IPS-18c (cell line): ENCODE measurements at regions not wholly inside any gene's neighbourhood (a gene's known extent, or its start where the extent isn't known, plus 50 kb on each side); places are given as distances from the start of the nearest gene placed in this dataset.

ENCODE experiments used
- H3K4me3 ChIP-seq: 2 replicates; pipeline ENCODE4 v1.7.0; 2013; ENCODE audit warnings: low read depth, mild to moderate bottlenecking, low read length, moderate library complexity; ENCODE audit not compliant: insufficient read depth
- H3K9me3 ChIP-seq: one replicate; pipeline ENCODE4 v1.6.1; 2013; ENCODE audit warnings: mild to moderate bottlenecking, low read length, moderate library complexity; ENCODE audit not compliant: control insufficient read depth, insufficient read depth

DNA sequence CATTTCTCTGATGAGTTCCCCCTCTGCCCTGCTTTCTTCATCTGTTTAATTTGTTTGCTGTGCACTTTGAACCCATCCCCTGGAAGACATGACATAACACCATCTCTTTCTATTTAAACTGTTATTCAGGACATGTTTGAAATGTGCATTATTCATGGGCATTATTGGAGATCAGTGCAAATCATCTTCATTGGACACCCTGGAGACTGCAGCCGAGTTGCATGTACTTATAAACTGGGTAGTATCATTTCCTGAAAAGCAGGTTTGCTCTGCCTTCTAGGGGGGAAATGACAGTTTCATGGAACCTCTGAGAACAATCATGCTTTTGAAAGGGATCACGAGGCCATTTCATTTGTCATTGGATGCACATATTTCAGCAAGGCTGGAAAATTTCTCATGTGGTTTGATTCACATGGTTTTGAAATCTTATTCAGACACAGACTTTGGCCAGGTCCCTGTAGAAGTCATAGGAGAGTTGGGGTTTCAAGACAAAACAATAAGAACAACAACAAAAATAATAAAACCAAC lies 462.8 kb upstream of the MEX3C start:
- Histone ChIP-seq H3K4me3 (no peak overlapping the region), H3K9me3 (no peaks in the 10 kb centered on the region)

DNA sequence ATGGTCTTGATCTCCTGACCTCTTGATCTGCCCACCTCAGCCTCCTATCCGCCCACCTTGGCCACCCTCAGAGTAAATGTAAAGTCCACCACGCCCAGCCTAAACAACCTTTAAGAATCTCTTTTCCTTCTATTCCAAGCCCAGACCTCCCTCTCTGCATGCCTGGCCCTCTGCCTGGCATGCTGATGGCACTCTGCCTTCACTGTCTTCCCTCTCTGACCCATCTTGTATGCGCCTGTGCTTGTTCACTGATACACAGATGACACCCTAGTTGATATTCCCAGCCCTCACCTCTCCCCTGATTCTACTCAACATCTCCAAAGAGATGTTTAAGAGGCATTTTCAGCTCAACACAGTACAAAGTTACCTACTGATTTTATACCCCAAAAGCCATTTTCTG lies 466.8 kb upstream of the MEX3C start:
- no peak overlapping the region for H3K4me3 ChIP-seq
- H3K9me3 ChIP-seq = no peaks in the 10 kb centered on the region

DNA sequence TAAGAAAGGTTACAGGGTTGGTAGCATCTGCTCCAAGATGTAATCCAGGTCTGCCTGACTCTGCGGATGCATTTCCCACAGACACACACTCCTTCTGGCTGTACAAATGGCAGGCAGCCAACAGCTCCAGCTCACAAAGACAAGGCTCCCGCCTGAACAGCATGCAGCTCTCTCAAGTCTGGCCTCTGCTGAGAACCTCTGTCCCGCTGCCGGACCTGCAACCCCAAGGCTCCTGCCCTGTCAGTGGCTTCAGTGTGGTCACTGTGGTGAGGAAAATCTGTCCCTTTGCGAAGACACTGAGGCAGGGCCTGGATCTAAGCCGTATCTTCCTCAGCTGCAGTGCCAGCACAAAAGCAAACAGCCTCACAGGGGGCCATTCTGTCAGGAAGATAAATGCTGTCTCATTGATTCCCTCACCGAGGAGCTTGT lies 469.3 kb upstream of the MEX3C start:
- H3K4me3 ChIP-seq = no peak overlapping the region
- no peaks in the 10 kb centered on the region for H3K9me3 ChIP-seq

DNA sequence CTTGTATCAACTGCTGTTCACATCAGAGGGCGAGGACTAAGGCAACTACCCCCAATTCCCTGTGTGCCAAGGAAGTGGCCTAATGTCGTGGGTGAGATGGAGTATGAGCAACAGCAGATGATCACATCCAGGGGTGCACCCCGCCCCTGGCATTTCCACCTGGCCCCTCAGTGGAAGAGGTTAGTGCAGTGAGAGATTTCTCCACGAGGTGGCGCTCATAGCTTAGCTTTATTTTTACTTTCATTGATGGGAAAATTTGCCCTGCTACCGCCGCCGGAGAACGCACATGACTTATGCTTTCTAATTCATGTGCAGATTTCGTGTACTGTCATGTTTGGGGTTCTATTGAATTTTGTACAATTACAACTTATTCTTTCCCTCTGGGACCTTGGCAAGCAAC lies 470.6 kb upstream of the MEX3C start:
- no peaks in the 10 kb centered on the region for H3K9me3 ChIP-seq
- no peak overlapping the region for H3K4me3 ChIP-seq

DNA sequence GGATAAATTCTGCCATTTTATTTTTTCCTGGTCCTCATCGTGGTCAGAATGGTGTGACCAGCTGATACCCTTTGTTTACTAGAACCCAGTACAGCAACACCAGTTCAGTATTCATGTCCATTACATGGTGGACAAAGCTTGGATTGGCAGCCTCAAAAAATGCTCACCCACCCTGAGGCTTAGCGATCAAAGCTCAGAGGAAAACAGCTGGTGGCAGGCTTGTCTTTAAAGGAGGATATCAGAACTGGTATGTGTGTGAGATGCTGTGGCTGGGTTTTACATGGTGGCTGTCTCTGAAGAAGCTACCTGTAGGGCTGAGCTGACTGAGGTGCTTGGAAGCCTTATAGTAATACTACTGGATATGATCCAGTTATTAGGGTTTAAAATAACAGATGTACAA lies 471.1 kb upstream of the MEX3C start:
- Histone ChIP-seq H3K9me3 (no peaks in the 10 kb centered on the region), H3K4me3 (no peak overlapping the region)

DNA sequence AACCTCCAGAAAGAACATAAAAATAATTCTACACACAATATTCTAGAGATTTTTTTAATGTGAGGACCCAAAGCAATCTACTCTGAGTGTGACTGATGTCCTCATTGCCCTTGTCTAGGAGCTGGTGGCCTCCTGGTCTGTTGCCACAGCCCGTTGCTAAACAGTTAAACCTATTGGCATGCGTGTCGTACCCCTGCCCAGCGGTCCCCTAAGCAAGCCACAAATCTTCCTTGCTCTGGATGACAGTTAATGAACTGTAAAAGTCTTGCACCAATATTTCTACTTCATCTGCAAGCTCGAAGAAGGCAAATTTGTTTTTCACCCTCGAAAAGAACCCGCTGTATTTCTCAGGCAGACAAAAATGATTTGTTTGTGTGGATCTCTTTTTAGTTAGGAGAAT lies 489.1 kb upstream of the MEX3C start:
- no peaks in the 10 kb centered on the region for H3K9me3 ChIP-seq
- no peak overlapping the region for H3K4me3 ChIP-seq

DNA sequence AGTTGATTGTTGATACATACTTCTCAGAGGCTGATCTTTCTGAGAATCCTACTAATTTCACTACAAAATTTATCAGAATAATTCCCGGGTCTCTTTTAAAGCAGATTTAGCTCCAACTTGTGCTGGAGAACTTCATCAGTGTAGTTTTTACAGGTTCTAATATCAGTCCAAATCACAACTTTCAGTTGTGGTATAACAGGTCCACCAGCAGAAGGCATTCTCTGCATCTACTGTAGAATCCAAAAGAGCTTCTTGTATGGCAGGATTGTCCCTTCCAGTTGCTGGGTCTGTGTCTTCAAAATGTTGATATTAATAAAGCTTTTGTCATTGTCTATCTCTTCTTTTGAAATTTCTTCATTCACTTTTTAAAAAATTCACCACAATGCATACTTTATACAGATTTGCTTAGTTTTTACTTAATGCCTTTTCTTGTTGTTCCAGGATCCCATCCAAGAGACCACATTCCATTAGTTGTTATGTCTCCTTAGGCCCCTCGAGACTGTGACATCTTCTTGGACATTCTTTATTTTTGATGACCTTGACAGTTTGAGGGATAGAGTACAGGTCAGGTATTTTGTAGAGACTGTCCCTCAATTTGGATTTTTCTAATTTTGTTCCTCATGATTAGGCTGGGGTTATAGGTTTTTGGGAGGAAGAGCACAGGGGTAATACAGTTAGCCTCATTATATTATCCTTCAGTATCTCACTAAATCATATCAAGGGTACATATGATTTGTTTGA lies 490.5 kb upstream of the MEX3C start:
- H3K4me3 ChIP-seq = no peak overlapping the region
- H3K9me3 ChIP-seq = no peaks in the 10 kb centered on the region

DNA sequence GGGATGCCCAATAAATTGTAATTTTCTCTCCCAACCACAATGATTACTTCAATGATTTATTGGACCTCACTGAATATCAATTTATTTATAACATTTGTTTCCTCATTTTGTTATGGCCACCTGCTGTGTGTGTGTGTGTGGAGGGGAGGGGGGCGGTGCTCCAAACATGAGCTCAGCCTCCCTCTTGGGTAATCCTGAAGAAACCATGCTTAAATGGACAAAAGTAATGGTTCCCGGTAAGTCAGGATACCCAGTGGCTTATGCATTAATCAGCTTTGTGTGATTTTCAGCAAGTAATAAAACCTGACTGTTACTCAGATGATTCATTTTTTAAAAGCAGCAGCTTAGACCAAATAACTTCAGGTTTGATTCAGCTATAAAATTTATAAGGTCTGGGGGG lies 495.1 kb upstream of the MEX3C start:
- Histone ChIP-seq H3K4me3 (no peak overlapping the region), H3K9me3 (no peaks in the 10 kb centered on the region)

DNA sequence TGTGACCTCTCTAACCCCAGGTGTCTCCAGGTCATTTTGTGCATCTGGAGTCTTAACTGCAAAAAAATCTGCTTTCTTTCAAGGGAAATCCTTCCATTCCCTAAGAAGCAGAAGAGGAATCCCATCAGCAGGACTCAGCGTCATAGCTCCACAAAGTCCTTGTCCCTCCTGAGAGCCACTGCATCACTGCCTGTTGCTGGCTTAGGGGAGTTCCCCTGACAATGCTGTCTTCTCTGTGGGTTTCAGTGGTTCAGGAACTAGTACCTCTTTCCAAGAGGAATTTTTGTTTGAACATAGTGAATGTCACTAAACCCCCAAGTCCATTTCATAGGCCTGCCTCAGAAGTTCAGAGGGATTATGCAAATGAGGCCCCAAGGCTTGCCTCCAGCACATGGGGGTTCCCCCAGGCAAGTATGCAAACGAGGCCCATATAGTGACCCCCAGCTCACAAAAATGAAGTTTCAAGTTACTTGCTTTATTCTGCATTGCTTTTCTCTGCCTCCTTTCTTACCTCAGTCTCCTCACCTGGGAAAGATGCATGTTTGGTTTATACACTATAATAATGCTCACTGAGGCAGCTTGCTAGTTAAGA lies 513.9 kb upstream of the MEX3C start:
- Histone ChIP-seq H3K9me3 (peaks cover 14% of the 10 kb centered on the region), H3K4me3 (no peak overlapping the region)

DNA sequence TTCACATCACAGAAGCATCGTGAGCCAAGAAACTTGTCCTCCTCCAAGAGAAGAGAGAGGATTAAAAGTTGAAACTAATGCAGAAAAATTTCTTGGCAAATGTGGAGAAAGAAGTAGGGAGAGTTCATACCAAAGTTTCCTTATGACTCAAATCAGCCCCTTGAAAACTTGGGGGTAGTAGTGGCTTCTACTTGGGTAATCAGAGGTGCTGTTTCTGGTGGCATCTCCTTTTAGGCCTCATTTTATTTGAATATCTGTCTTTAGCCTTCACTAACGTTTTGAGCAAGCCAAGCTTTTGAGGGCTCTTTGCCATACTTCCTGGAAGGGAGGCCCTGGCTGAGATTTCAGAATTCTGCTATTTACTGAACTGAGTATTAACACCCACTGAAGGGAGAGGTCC lies 515.3 kb upstream of the MEX3C start:
- Histone ChIP-seq H3K4me3 (no peak overlapping the region), H3K9me3 (peaks cover 9% of the 10 kb centered on the region)

DNA sequence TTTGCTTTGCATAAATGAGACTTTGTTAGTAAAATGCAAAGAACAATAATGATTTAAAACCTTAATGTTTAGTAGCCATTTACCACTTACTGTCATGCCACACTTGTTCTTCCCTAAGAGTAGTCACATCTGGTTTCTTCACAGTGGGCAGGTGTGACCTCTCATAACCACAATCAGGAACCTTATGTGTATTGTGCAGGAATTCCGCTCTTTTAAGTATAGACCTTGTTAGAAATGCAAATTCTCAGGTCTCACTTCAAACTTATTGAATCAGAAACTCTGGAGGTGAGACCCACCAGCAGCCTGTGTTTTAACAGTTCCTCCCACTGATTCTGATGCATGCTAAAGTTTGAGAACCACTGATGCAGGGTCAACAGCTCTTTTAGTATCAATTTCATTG lies 518.8 kb upstream of the MEX3C start:
- no peak overlapping the region for H3K4me3 ChIP-seq
- H3K9me3 ChIP-seq = peaks cover 4% of the 10 kb centered on the region

DNA sequence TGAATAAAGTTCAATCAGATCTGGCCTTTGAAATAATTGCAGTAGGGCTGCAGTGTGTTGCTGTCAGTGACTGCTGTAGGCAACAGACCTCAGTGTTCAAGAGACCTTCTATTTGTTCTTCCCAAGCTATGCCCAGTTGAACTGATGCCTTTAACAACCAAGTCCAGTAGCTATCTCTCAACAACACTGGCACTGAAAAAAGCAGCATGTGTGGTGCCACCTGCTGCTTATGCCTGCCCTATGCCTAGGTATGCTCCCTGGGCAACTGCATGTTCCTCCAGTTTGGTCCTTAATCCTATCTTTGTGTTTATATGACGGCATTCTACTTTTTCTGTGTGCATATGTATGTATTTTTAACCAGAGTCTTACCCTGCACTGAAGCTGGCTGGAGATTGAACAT lies 523.9 kb upstream of the MEX3C start:
- Histone ChIP-seq H3K4me3 (no peak overlapping the region), H3K9me3 (no peaks in the 10 kb centered on the region)

DNA sequence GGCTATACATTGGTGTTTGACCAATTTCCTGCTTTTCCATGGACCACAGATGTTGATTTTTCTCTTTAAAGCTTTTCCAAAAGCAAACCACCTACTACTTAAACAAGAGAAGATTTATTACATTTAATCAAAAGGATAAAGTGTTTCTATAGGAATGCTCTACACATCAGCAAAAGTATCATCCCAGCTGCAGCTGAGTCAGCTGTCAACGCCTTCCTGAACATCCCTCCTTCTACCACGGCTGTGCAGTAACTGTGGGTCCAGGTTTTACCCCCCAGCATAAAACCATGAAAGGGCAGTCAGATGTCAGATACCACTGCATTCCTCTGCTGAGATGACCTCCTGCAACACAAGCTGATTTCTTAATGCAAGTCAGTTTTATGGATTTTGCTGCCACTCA lies 524.5 kb upstream of the MEX3C start:
- Histone ChIP-seq H3K4me3 (no peak overlapping the region), H3K9me3 (no peaks in the 10 kb centered on the region)

DNA sequence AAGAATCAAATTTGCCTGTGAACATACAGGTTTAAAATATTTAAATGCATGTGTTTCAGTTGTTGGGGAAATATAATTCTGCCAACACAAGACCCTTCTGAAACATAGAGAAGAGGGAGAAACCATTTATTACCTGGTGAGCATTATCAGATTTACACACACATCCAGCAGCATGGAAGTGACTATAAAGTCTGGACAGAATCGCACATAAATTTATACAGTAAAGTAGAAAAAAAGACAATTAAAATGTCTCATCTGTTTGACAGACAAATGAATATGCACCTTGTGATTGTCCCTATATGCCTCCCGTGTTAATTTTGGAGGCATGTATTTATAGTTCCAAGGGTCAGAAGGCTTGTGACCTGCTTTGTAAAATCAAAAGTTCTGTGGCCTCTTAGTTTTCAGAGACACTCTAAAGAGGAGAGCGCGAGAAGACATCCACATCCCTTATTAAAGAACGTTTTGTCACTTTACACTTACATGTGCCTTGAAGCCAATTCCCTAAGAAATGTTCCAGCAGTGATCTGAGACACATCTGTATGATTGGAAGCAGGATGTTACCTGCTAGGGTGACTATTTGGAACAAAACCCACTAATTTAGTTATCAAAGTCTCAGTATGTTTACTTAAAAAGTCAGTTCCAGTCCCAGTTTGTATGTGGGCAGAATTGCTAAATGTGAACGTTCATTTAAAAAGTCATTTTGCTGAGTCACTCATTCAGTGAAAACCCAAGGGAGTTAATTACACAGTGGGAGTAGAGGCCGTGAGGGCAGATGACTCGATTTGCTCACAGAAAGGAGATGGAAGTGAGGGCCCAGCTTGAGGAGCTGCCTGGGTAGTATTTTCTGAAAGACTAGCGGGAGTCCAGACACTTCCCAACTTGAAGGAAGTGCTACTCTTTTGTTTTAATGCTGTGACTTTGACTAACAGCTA lies 527.6 kb upstream of the MEX3C start:
- Histone ChIP-seq H3K9me3 (no peaks in the 10 kb centered on the region), H3K4me3 (no peak overlapping the region)

DNA sequence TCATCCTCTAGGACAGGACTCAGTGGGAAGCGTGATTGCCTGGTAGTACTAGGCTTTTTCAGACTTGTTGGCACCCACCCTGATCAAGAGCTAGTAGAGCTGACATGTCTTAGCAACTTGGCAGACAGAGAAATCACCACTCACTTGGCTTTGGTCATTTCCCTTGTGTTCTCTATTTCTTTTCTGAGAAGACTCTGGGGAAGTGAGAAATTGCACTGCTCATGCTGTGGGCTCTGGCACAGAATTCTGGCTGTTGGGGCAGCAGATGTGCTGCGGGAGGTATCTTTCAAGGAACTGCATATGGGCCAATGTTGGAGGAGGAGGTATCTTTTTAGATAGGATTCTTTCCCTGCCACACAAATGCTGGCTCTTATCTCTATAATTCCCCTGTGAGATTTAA lies 529.1 kb upstream of the MEX3C start:
- Histone ChIP-seq H3K9me3 (peaks cover 2% of the 10 kb centered on the region), H3K4me3 (no peak overlapping the region)

DNA sequence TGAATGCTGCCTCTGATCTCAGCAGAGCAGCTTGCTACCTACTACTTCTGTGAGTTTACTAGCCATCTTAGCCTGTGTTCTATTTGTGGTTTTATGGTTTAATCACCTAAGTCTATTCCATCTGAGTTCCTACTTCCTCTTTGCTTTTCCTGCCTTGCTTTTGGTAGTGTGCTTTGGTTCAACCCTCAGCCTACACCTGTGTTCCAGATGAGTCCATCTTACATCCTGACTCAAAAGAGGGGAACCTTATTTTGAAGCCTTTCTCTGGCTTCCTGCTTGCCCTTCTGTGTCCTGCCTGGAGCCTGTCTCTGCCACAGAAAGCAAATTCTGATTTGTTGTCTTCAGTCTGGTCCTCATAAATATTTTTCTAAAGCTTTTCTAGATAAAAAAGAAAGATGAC lies 530.3 kb upstream of the MEX3C start:
- Histone ChIP-seq H3K9me3 (peaks cover 2% of the 10 kb centered on the region), H3K4me3 (no peak overlapping the region)

DNA sequence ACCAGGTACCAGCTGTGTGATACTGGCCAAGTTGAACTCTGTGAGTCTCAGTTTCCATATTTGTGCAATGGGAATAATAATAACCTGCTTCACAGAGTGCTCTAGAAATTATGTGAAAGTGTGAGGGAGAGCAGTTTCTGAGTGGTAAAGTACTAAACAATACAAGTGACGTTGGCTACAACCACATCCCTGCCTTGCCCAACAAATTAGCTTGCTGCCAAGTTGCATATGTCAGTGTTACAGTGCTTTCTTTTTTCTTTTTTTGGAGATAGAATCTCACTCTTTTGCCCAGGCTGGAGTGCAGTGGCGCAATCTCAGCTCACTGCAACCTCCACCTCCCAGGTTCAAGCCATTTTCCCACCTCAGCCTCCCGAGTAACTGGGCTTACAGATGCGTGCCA lies 533.6 kb upstream of the MEX3C start:
- Histone ChIP-seq H3K4me3 (no peak overlapping the region), H3K9me3 (peaks cover 2% of the 10 kb centered on the region)

DNA sequence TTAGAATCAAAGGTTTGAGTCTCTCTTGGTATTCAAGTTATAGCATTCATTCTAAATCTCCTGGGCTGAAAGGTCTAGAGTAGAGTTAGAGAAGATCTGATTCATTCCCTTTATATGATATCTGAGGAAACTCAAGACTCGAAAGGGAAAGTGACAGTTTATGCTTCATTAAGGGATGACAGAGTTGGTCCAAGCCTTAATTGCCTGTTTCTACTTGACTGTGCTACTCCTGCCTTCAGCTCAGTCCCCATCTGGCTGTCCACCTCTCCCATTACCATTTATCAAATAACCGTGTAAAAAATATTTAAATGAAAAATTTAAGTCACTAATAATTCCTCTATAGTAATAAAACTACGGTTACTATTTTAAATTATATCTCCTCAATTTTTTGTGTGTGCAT lies 537.1 kb upstream of the MEX3C start:
- H3K9me3 ChIP-seq = peaks cover 2% of the 10 kb centered on the region
- H3K4me3 ChIP-seq = no peak overlapping the region
